ENCODE measurements at regions not wholly inside any gene's neighbourhood (a gene's known extent, or its start where the extent isn't known, plus 50 kb on each side); places are given as distances from the start of the nearest gene placed in this dataset.
"Not testable (repeated sequence)": the region's sequence is repeated elsewhere in the genome, so short reads cannot be mapped to it uniquely, and the experiment has no call there.

DNA sequence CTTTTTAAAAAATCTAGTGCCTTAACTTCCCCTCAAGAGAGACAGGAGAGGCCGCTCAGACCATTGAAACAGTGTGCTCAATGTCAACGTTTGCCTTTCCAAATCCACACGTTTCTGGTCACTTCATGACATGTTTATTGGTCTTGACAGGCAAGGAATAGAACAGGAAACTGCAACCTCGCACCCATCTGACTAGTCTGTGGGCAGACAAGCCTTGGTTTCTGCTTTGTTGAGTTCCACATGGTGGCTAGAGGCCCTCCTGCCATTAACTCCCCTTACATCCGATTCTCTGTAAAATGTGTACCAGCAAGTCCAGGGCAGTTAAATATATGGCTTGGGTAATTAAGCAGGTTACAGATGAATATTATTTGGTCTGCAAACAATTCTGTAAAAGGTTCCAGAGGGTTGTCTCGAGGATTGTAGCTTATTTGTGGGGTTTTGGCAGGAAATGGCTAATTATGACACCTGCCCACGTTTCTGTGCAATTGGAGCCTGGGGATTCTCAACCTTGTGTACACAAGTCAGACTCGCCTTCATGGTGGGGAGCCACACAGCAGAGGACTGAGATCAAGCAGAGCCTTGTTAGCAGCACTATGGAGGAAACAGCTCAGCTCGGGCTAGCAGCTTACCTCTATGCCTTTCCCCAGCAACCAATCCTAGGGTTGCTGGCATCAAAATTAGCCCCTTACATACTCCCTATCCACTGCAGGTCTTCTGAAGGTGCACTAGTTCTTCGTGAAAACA is 317.5 kb upstream of the IGF1R start:
- no peak for DNase-seq

DNA sequence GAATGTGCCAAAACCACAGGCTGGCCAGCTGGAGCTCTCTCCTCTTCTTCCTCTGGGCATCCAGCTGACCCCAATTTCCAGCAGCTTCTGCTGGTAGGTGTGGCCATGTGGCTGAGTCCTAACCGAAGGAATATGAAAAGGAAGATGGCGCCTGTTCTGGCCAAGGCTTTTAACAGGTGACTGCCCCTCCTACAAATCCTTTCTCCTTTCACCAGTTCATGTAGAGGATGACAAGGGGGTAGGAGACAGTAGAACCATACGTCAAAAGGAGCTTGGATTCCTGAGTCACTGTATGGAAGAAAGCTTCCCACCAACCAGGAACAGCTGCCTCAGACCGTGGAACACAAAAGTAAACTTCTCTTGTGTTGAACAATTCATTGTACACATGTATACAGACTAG is 316.7 kb upstream of the IGF1R start:
- DNase-seq = no peak

DNA sequence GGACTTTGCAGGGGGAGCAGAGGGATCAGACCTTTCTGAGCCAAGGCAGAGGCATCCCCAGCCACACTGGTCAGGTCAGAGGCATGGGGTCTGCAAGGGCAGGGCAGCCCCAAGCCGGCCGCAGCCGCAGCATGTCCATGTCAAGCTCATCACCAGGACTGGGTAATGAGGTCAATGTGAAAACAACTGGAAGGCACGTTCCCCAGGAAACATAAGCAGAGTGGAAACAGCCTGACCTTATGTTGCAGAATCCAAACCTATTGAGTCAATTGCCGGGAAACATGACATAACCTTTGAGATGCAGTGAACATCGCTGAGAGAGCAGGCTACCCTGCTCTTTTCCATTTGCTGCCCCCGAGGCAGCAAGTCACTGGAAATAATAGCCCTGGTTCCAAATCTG is 315.1 kb upstream of the IGF1R start:
- no peak for DNase-seq

DNA sequence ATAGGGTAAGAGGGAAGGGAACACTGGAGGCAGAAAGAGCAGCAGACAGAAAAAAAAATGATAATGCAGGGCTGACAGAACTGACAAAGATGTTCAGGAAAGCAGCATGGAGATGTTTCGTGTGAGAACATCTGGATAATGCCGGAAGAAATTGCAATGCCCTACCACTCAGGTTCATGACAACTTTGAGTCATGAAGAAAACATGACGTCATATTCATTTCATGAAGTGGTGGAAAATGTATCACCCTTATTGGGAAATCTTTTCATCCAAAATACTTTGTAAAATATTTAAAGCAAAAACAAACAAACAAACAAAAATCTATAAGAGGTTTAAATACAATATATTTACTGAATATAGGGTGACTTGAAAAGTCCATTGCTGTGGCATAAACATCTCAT is 305.4 kb upstream of the IGF1R start:
- DNase-seq = no peak

DNA sequence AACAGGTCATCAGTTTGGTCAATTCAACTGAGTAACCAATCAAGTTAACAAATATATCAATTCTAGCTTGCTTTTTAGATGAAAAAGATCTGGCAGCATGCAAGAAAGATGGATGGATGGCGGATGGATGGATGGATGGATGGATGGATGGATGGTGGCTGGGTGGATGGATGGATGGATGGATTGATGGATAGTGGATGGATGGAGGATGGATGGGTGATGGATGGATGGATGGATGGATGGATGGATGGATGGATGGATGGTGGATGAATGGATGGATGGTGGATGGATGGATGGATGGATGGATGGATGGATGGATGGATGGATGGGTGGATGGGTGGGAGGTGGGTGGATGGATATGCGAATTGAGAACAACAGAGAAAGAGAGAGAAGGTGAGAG is 303.7 kb upstream of the IGF1R start:
- no peak for DNase-seq

DNA sequence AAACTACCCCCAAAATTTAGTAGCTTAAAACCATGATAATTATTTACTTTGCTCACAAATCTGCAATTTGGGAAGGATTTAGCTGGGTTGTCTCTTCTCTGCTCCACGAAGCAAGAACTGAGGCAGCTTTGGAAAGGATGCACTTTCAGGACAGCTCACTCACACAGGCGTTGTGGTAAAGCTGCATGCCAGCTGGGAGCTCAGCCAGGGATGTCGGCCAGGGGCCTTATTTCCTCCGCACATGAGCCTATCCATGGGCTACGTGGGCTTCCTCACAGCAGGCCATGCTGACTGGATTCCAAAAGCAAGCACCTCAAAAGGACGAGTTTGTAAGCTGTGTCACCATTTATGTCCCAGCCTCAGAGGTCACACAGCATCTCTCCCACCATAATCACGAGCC is 301.3 kb upstream of the IGF1R start:
- DNase-seq = no peak

DNA sequence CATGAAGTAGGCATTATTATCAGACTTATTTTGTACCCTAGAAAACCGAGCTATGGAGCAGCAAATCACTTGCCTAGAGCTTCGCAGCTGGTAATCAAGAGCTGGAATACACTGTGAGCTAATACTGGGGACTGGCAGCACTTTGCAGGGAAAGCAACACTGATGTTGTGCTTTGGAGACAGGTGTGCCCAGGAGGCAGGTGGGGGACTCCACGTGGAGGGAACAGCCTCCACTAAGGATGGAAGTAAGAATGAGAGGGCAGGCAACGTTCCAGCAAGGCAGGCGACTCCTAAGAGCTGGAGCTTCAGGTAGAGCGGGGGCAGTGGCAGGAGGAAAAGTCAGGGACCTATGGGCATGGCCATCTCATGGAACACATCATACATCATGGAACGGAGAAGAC is 300.5 kb upstream of the IGF1R start:
- no peak for DNase-seq

DNA sequence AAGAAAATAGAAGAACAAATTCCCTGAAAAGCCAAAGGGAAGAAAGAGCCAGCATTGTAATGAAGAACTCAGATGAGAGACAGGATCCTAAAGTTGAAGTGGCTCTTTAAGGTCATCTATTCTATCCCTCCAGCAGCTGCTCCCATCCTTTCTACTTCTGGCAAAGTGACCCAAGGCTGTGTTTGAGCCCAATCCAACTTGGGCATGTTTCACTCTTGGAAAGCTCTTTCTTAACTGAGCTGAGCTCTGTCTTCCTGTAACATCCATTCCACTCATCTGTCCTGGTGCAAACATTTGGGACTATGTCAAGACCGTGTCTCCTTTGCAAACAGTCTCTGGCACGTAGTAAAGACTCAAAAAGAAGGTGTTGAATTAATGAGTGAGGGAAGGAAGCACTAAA is 298.1 kb upstream of the IGF1R start:
- no peak for DNase-seq

DNA sequence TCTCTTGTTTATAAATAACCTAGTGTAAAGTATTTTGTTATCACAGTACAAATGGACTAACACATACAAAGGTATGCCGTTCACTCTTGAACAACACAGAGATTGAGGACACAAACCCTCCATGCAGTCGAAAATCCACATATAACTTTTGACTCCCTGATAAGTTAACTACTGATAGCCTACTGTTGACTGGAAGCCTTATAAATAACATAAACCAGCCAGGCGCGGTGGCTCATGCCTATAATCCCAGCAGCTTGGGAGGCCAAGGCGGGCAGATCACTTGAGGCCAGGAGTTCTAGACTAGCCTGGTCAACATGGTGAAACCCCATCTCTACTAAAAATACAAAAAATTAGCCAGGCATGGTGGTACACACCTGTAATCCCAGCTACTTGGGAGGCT is 290.1 kb upstream of the IGF1R start:
- not testable (repeated sequence) for DNase-seq

DNA sequence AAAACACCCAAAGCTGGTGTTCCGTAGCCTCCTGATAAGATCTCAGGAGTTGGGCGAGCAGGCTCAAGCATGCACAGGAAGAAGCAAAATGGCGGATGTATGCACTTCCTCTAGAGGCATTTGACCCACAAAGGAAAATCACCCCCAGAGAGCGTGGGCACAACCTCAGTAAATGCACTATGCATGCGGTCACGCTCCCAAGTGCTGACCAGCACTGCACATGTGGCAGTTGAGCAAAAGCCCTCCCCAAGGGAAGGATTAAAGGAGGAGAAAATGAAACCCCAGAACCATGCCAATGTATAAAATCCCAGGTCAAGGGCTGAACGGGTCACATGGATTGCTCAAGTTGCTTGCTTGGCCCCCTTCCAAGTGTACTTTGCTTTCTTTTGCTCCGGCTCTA is 289.4 kb upstream of the IGF1R start:
- DNase-seq = no peak

DNA sequence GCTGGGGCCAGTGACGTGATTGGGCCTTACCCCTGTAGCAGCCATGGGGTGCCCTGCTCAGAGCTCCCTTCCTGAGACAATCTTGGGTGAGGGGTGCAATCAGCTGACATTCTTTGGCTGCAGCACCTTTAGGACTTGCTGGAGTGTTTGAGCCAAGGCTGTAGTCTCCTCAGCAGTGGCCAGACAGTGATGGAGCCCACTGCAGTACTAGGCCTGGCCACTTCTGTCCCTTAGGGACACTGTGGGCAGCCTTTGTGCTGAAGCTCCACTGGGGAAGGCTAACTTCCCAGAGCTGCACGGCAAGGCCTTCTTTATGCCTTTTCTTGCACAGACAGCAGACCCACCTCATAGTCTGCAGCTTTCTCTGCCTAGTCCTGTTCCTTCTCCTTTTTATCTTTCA is 284.9 kb upstream of the IGF1R start:
- no peak for DNase-seq

DNA sequence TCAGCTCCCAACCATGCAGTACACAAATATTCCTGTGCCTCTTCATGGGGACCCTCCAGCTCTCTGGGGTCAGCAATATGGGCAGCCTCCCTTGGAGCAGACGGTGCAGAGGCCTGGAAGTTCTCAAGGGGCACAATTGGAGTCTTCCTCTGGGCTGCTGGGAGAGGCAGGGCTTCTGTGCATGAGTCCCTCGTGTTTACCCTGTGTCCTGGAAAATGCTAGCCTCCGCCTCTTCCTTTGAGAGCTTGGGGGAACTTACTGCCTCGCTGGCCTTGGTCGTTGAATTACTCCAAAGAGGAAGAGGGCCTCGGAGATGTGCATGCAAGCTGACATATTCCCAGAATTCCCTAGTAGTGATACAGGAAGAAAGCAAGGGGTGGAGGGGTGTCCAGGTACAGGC is 284.4 kb upstream of the IGF1R start:
- no peak for DNase-seq

DNA sequence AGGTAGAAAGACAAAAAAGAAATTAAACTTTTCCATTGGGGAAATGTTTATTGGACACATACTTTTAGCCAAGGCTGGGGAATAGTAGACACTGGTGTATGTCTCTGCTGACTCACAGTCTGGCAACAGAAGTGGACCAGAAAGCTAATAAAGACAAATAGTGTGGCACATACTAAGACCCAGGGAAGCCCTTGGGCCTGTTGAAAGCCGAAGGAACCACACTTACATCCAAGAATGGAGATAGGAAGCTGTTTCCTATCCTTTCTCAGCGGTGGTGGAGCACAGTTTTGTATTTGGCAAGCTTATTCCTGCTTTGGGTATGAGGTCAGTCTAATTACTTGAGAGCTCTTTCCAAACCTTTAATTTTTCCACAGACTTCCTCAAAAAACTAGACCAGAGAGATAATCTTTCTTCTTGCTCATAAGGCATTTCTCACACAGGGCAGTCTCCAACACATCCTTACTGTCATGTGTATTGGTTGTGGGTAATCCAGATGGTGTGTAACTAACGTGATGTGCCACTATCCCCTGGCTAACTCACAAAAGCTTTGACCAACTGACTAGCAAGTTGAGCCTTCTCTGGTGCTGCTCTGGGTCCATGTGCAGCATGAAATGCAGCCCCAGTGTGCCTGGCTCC is 279.1 kb upstream of the IGF1R start:
- DNase-seq = no peak

DNA sequence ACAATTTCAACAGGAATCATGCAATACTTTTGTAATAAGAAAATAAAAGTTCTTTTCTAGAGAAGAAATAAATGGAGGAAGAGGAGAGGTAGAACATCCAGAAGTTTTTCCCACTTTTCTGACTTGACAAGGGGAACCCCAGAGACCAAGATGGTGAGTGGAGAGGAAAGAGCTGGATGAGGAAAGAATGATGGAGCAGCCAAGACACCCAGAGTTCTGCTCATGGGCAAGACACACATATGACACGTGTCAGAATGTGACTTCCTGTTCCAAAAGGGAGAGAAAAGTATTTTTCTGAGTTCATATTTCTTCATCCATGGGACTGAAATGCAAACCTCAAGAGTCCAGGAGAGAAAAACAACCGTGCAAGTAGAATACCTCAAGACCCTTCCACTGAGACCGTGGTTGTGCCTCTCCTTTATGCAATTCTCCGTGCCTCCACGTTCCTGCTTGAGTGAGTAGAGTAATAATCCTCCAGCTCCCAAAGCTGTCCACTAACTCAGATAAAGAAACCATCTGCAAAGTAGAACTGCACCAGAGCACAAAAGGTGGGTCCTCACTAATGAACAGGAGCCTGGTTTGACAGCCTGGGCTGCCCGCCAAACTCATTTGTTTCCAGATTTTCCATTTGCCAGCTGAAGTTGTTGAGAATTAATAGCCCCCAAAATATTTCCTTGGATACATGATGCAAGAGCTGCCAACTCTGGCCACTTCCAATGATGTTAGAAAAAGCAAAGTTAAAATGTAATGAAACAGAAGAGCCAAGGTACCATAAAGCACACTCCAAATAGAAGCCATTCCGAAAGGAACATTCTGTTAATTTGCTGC is 272.6 kb upstream of the IGF1R start:
- DNase-seq = no peak

DNA sequence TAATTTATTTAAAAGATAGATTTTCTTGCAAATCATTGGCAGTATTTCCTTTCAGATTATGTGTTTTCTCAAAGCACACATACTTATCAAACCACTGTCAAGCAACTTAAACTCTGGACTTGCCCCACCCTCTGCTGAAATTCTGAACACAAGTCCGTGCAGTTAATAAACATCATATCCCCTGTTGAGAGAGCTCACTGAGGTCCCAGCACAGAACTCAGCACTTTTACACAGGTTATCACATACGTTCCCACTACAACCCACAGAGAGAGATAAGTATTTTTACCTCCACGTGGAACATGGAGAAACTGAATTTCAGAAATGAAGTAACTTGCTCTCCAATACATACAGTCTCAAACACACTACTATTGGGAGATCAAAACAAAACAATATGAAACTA is 267.6 kb upstream of the IGF1R start:
- DNase-seq = no peak

DNA sequence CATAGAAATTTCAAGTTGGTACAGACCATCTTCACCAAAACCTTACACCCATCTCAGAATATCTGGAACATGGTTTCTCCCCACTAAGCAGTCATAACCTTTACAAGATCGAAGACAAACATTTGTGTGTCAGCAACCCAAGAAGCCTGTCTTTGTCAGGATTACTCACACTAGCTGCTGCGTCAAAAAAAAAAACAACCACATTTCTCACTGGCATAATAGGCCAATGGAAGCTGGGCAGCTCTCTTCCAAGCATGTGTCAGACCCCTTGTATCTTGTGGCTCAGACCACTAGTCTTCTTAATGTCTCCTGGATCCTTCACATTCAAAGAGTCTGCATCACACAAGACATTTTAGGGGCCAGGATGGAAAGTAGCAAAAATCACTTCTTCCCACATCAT is 266.9 kb upstream of the IGF1R start:
- DNase-seq = no peak

DNA sequence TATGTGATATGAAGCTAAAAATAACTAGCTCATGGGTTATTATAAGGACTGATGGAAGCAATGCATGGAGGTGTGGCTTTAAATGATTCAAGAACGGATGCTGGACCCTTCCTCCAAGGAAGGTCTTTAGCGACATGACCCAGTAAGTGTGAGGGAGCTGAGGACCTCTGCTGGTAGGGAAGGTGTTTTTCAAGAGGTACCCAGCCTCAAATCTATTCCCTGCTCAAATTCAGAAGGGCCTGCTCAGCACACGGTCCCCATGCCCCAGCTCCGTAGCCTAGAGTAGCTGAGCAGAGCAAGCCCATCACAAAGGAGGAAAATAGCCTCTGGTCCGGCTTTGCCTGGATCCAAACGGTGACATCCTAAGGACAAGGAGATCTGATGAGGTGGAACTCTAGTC is 266.2 kb upstream of the IGF1R start:
- no peak for DNase-seq

DNA sequence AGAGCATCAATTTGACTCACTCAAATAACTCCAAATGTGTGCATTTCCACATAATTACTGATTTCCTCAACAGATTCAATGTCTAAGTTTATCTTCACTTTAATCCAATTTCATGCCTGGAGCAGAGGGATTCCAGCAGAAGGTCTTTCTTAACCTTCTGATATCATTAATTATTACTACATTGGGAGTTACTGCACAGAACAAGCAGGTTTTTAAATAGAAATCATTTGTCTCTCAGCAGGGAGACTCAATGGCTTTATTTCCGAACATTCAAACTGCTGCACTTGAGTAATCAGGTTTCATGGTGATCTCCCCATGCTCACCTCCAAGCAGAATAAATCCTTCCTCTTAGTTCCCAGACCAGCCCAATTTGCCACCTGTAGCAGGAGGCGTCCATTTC is 264.8 kb upstream of the IGF1R start:
- DNase-seq = no peak

DNA sequence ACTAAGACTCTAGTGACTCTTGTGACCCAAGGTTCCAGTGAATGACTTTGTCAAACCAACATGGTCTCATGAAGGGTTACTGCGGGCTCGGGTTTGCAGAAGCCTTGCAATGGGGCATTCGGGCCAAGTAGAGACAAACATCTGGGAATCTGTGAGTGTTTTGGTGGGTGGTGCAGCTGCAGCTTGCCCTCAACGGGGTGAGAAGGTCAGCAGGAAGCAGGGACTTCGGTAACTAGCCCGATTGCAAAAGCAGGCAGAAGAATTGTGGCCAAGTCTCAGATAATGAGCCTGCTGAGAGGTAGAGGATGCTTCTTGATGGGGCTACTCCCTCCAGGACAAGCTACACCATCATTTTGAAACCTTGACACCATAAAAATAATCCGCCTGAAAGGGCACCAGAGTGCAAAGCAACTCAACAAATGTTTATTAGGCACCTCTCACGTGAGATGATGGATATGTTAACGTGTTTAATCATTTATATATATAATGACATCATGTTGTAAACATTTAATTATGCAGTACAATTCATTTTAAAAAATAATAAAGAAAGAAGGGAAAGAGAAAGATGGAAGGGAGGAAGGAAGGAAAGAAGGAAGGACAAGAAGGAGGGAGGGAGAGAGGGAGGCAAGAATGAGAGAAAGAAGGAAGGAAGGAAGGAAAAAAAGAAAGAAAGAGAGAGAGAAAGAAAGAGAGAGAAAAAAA is 263.9 kb upstream of the IGF1R start:
- DNase-seq = no peak

DNA sequence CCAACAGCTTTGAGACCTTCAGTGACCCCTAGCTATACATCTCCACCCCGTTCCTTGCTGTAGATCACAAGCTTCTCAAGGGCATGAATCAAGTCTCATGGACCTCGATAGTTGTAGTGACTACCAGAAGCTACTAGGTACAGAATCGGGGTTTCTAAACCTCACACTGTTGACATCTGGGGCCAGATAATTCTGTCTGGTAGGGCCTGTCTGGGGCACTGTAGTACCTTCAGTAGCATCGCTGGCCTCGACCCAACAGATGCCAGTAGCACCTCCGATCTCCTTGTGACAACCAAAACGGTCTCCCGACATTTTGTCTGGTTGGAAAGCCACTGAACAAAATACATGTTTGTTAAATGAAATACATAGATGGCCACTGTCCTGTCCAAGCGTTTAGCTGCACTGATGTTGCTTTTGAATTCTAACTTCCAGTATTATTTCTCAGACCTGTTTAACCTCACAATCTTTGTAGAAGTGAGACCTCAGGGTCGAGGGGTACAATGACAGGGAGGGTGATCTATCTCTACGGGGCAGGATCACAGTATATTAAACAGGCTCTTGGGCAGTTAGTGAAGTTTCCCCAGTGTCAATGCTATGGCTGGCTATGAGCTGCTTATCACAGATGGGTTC is 262.5 kb upstream of the IGF1R start:
- DNase-seq = no peak

DNA sequence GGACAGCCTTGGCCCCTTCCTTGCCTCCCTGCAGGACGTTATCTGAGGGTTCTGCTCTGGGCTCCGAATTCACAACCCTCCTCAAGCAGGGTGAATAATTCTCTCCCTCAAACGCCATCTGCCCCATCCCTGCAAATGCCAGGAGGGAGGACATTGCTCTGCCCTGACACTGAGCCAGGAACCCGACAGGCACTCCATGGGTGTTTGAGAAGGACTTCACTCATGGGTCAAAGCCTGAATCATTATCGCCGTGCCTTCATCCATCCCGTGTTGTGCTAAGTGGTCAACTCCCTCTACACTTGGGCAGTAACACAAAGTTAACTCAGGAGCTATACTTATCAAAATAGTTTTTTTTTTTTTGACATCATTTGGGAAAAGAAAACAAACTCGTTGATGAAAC is 261.8 kb upstream of the IGF1R start:
- no peak for DNase-seq

DNA sequence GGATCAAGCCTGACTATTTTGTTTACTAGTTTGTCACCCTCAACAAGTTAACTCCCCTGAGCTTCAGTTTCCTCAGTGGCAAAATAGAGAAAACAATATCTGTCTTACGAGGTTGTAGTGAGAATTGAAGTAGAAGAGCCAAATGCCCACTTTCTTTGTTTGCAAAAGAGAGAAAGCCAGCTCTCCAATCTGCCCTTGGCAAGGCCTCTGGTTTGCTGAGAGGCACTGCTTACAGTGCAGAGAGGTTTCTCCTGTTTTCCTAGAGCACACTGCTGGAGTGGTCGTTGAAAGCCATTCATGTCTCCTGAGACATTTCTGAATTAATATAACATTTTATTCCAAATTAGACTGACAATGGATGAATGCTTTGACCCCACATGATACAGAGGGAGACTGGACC is 260.5 kb upstream of the IGF1R start:
- DNase-seq = no peak

DNA sequence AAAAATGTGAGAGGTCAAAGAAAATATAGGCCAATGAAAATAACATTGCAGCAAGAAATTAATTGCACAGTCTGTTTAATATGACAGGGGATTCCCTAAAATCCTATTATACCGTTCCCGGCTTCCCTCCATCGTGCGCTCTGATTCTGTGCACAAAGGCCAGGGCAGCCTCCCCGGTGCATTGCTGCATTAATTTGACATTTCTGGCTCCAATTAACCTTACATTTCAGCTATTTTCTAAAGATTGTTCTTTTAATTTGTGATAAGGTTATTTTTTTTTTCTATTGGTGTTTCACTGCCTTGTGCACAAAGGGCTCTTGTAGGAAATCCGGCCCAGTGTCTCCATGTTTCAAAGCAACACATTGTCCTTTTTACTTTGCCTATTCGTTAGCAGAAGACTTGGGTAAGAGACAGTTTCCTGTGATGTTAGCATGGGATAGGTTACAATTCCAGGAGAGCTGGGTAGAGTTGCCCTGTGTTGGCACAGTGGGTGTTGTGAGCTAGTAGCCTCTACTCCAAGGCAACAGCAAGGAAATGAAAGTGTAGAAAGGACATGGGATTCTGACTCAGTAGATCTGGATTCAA is 257.3 kb upstream of the IGF1R start:
- DNase-seq = no peak

All from CD4-positive, alpha-beta T cell treated with Interleukin-6 for 4 hours (primary cell).